SK-N-SH (cell line): ENCODE measurements at regions not wholly inside any gene's neighbourhood (a gene's known extent, or its start where the extent isn't known, plus 50 kb on each side); places are given as distances from the start of the nearest gene placed in this dataset.

Experiments used
- CTCF ChIA-PET: fragments of 300-600, 350-600 bp; formaldehyde crosslinking; extraction: SDS; loops from one replicate; lab custom pipeline; 2021; lab: Yijun Ruan, JAX
- POLR2A ChIA-PET: fragments of 350-600 bp; sonication (Branson Sonifier 250); formaldehyde crosslinking; extraction: SDS; loops from one replicate; lab custom pipeline; 2020; ENCODE audit warnings: antibody characterized with exemption, inconsistent platforms; lab: Yijun Ruan, JAX
- DNase-seq: peaks from one replicate; pipeline ENCODE4 v3.0.0; 2012
- H2AFZ ChIP-seq: fragments of 200-600 bp; sonication (generic); 2 replicates; pipeline ENCODE4 v1.8.1; 2016; ENCODE audit warnings: antibody characterized with exemption, mild to moderate bottlenecking, low read depth
- H3F3A ChIP-seq: fragments of 200-600 bp; sonication (generic); replicated peaks from 2 replicates; pipeline ENCODE3; 2016; ENCODE audit warnings: antibody characterized with exemption, mild to moderate bottlenecking; ENCODE audit not compliant: insufficient read depth
- H3K27ac ChIP-seq, 2 experiments: fragments of 200-500 bp in 1 of 2; fragments of 200-600 bp in 1 of 2; sonication (Bioruptor generic) in 1 of 2; sonication (generic), shearing (Covaris generic) in 1 of 2; 2 replicates each; pipeline versions ENCODE4 v1.5.1 to v1.6.1; 2014 to 2016; ENCODE audit warnings: low read depth in 2 of 2, inconsistent platforms in 1 of 2, low read length in 1 of 2, mild to moderate bottlenecking in 1 of 2, mixed read lengths in 1 of 2
- H3K27me3 ChIP-seq: fragments of 200-600 bp; sonication (generic), shearing (Covaris generic); 2 replicates; pipeline ENCODE4 v1.6.1; 2016; ENCODE audit warnings: mixed run types; ENCODE audit not compliant: insufficient read depth
- H3K36me3 ChIP-seq, 2 experiments: fragments of 200-500 bp in 1 of 2; fragments of 200-600 bp in 1 of 2; sonication (Bioruptor generic) in 1 of 2; sonication (generic) in 1 of 2; replicated peaks in 1 of 2; 2 replicates each; pipeline versions ENCODE3 to v1.5.1; 2014 to 2016; ENCODE audit warnings: low read length in 1 of 2, mild to moderate bottlenecking in 1 of 2; ENCODE audit not compliant: insufficient read depth in 2 of 2, control insufficient read depth in 1 of 2
- H3K4me1 ChIP-seq, 2 experiments: fragments of 200-500 bp in 1 of 2; fragments of 200-600 bp in 1 of 2; sonication (Bioruptor generic) in 1 of 2; sonication (generic), shearing (Covaris generic) in 1 of 2; 2 replicates each; pipeline versions ENCODE4 v1.5.1 to v1.6.1; 2014 to 2016; ENCODE audit warnings: low read depth in 1 of 2, low read length in 1 of 2, mixed run types in 1 of 2; ENCODE audit not compliant: insufficient read depth in 2 of 2, control insufficient read depth in 1 of 2
- H3K4me2 ChIP-seq: fragments of 200-600 bp; sonication (generic), shearing (Covaris generic); 2 replicates; pipeline ENCODE4 v1.6.1; 2017; ENCODE audit warnings: mixed run types
- H3K4me3 ChIP-seq, 2 experiments: fragments of 200-500 bp in 1 of 2; fragments of 200-600 bp in 1 of 2; sonication (Bioruptor generic) in 1 of 2; sonication (generic), shearing (Covaris generic) in 1 of 2; 2 replicates each; pipeline versions ENCODE4 v1.5.1 to v1.8.1; 2014 to 2016; ENCODE audit warnings: low read depth in 2 of 2, inconsistent platforms in 1 of 2, low read length in 1 of 2, mild to moderate bottlenecking in 1 of 2, mixed read lengths in 1 of 2, moderate library complexity in 1 of 2
- H3K79me2 ChIP-seq: fragments of 200-600 bp; sonication (generic); 2 replicates; pipeline ENCODE4 v1.8.1; 2017; ENCODE audit warnings: mild to moderate bottlenecking; ENCODE audit not compliant: insufficient read depth
- H3K9ac ChIP-seq: fragments of 200-600 bp; sonication (generic); 2 replicates; pipeline ENCODE4 v1.6.1; 2017; ENCODE audit warnings: mixed run types
- H3K9me2 ChIP-seq: fragments of 200-600 bp; sonication (generic); 2 replicates; pipeline ENCODE4 v1.6.1; 2017; ENCODE audit warnings: mixed run types
- H3K9me3 ChIP-seq: fragments of 200-600 bp; sonication (generic); 2 replicates; pipeline ENCODE4 v1.6.1; 2017; ENCODE audit warnings: mixed run types, mild to moderate bottlenecking, moderate library complexity
- H4K20me1 ChIP-seq: fragments of 200-600 bp; sonication (generic); 2 replicates; pipeline ENCODE4 v1.6.1; 2017; ENCODE audit warnings: mild to moderate bottlenecking, mixed run types; ENCODE audit not compliant: insufficient read depth
- EP300 ChIP-seq, 2 experiments: IDR thresholded peaks; 2 replicates each; pipeline versions ENCODE4 v1.4.0 to v1.6.1; 2012; ENCODE audit warnings: borderline replicate concordance in 1 of 2, low read depth in 1 of 2, low read length in 1 of 2
- FOSL2 ChIP-seq: IDR thresholded peaks from 2 replicates; pipeline ENCODE4 v1.4.0; 2012; ENCODE audit warnings: low read depth, mild to moderate bottlenecking, moderate library complexity, borderline replicate concordance
- FOXM1 ChIP-seq: IDR thresholded peaks from 2 replicates; pipeline ENCODE4 v1.4.0; 2012; ENCODE audit warnings: low read depth, mild to moderate bottlenecking
- GATA2 ChIP-seq: sonication (generic); formaldehyde crosslinking; IDR thresholded peaks from 2 replicates; pipeline ENCODE4 v1.5.0; 2020; ENCODE audit warnings: mild to moderate bottlenecking, missing genetic modification reagents
- JUND ChIP-seq: IDR thresholded peaks from 2 replicates; pipeline ENCODE4 v1.4.0; 2012
- MXI1 ChIP-seq: IDR thresholded peaks from 2 replicates; pipeline ENCODE4 v1.6.1; 2012; ENCODE audit warnings: mild to moderate bottlenecking, low read depth, low read length, improper control_type of control experiment
- NRF1 ChIP-seq: IDR thresholded peaks from 2 replicates; pipeline ENCODE4 v1.6.1; 2012; ENCODE audit warnings: low read depth, mild to moderate bottlenecking, low read length
- RXRA ChIP-seq: IDR thresholded peaks from 2 replicates; pipeline ENCODE4 v1.4.0; 2012; ENCODE audit warnings: low read depth, mild to moderate bottlenecking, borderline replicate concordance
- SIN3A ChIP-seq: IDR thresholded peaks from 2 replicates; pipeline ENCODE4 v1.6.1; 2012; ENCODE audit warnings: low read depth, mild to moderate bottlenecking, low read length, moderate library complexity, borderline replicate concordance
- SMC3 ChIP-seq: IDR thresholded peaks from 2 replicates; pipeline ENCODE4 v1.6.1; 2012; ENCODE audit warnings: low read depth, low read length, improper control_type of control experiment
- TCF12 ChIP-seq: IDR thresholded peaks from 2 replicates; pipeline ENCODE4 v1.4.0; 2012
- TEAD4 ChIP-seq: IDR thresholded peaks from 2 replicates; pipeline ENCODE4 v1.4.0; 2012; ENCODE audit warnings: mild to moderate bottlenecking, borderline replicate concordance; ENCODE audit not compliant: insufficient read depth
- WGBS: methylation state at CpG from one replicate; pipeline ENCODE4 v1.1.6; 2017; ENCODE audit warnings: low lambda C conversion rate; 5-methylcytosine and 5-hydroxymethylcytosine counted together
- TF ChIP-seq, protein P1 (sequence below): IDR thresholded peaks from 2 replicates; pipeline ENCODE4 v1.6.1; 2012; ENCODE audit warnings: mild to moderate bottlenecking, low read depth, low read length, moderate library complexity
- TF ChIP-seq, protein P2 (sequence below): IDR thresholded peaks from 2 replicates; pipeline ENCODE4 v1.4.0; 2012; ENCODE audit warnings: low read depth, borderline replicate concordance
- TF ChIP-seq, protein P3 (sequence below): IDR thresholded peaks from 2 replicates; pipeline ENCODE4; 2012
- TF ChIP-seq, protein P4 (sequence below): IDR thresholded peaks from 2 replicates; pipeline ENCODE4 v1.4.0; 2012; ENCODE audit warnings: low read depth, borderline replicate concordance

DNA sequence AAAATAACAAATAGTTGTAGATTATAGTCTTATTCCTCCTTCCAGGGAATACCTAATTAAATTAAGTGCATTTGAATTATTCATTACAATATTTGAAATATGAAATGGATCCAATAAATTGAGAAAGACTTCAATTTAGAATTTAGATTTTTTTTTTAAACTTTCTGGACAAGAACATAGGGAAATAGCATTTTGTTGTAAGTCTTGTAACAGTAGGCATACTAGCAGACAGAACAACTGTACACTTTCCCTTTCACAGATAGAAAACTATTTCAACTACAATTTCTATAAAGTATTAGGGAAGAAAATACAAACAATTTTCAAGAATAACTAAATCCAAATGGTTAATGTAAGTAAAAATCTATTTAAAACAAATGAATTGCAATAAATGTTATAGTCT, 577.5 kb downstream of the USP25 start (continued):
- TF ChIP-seq, protein P1, sequence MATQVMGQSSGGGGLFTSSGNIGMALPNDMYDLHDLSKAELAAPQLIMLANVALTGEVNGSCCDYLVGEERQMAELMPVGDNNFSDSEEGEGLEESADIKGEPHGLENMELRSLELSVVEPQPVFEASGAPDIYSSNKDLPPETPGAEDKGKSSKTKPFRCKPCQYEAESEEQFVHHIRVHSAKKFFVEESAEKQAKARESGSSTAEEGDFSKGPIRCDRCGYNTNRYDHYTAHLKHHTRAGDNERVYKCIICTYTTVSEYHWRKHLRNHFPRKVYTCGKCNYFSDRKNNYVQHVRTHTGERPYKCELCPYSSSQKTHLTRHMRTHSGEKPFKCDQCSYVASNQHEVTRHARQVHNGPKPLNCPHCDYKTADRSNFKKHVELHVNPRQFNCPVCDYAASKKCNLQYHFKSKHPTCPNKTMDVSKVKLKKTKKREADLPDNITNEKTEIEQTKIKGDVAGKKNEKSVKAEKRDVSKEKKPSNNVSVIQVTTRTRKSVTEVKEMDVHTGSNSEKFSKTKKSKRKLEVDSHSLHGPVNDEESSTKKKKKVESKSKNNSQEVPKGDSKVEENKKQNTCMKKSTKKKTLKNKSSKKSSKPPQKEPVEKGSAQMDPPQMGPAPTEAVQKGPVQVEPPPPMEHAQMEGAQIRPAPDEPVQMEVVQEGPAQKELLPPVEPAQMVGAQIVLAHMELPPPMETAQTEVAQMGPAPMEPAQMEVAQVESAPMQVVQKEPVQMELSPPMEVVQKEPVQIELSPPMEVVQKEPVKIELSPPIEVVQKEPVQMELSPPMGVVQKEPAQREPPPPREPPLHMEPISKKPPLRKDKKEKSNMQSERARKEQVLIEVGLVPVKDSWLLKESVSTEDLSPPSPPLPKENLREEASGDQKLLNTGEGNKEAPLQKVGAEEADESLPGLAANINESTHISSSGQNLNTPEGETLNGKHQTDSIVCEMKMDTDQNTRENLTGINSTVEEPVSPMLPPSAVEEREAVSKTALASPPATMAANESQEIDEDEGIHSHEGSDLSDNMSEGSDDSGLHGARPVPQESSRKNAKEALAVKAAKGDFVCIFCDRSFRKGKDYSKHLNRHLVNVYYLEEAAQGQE: no peak
- TF ChIP-seq RXRA (no peak), GATA2 (CRISPR knock-in tag) (no peak), FOXM1 (no peak), JUND (no peak), MXI1 (no peak), TCF12 (no peak), EP300 (IDR thresholded peaks at IDR 0.05; ENCODE audit: borderline replicate concordance in 1 of 2, low read depth in 1 of 2, low read length in 1 of 2) (no peak), NRF1 (no peak), TEAD4 (no peak)

DNA sequence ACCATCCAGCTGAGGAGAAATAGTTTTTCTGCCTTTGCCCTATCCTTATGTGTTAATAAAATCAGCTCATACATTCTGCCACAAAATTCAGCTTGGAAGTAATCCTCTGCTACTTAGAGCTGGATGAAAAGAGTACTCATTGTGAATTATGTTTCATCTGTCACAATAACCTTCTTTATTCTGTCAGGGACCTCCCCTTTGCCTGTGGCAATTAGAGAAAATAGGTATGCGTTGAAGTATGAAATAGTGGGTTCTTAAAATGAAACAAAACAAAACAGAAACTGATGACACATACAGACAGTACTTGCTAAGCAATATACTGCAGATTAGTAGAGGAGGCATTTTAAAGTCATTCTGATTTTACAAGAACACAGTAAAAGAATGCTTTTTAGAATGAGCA, 578.5 kb downstream of the USP25 start:
- no peak for TF ChIP-seq FOSL2
- H3K4me1 ChIP-seq: no peaks in the 10 kb centered on the region; a peak in 1 of 4 replicates
- WGBS: 68% methylated on average over 1 of the region's 1 CpG
- H3K79me2 ChIP-seq: no peaks in the 10 kb centered on the region
- no peaks in the 10 kb centered on the region for H4K20me1 ChIP-seq
- no peak overlapping the region for H3K9ac ChIP-seq
- H3K9me3 ChIP-seq: no peaks in the 10 kb centered on the region
- H2AFZ ChIP-seq: no peak overlapping the region
- no peaks in the 10 kb centered on the region for H3K27me3 ChIP-seq
- H3F3A ChIP-seq: no peaks in the 10 kb centered on the region
- ChIA-PET CTCF (interaction anchor here (0.6 to 1.7 kb wide), 3 partner anchors 10 to 33 kb away, joined by 3 to 7 read pairs (median 4); no protein-coding TSS in a partner anchor), POLR2A (no interaction called here)
- H3K4me2 ChIP-seq: no peak overlapping the region
- no peak overlapping the region for H3K27ac ChIP-seq
- no peak for DNase-seq
- no peaks in the 10 kb centered on the region for H3K36me3 ChIP-seq
- H3K4me3 ChIP-seq: no peak overlapping the region
- H3K9me2 ChIP-seq: no peaks in the 10 kb centered on the region

DNA sequence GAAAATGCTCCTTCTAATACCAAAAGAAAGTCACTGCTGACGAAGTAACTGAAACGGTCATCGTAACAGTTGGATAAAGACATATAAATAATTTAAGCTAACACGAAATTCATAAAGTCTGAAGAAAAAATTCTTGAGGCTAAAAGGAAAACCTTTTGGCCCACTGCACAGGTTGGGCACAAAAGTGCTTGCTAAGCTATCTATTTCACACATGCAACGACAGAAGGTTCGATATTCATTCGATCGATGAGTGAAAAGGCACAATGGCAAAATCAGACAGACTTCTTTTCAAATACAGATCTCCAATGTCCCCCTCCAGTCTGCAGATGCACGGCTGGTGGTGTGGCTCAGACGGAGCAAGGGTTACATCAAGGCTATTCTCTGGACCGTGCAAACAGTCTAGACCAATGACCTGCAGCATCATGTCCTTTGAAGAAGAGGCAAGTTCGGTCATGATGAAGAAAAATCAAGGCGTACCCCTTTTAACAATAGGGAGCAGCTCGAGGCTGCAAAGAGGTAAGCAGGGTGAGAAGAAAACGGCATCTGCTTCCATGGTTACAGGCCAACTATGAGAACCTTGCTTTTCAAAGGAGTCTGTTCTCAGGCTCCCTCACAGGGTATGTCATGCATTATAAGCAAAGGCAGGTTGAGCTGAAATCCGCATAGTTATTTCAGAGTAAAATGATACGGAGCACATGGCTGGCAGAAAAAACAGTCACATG, 579.6 kb downstream of the USP25 start:
- ChIA-PET CTCF (interaction anchor here (1.2 to 1.7 kb wide), 2 partner anchors 11 to 20 kb away, joined by 4 to 7 read pairs; no protein-coding TSS in a partner anchor), POLR2A (no interaction called here)
- DNase-seq: no peak
- no peak overlapping the region for H2AFZ ChIP-seq
- H3K27ac ChIP-seq: no peak overlapping the region
- no peaks in the 10 kb centered on the region for H3K9me3 ChIP-seq
- no peaks in the 10 kb centered on the region for H4K20me1 ChIP-seq
- no peaks in the 10 kb centered on the region for H3F3A ChIP-seq
- 74% methylated on average over 17 of the region's 17 CpGs for WGBS
- no peaks in the 10 kb centered on the region for H3K9me2 ChIP-seq
- H3K36me3 ChIP-seq: no peaks in the 10 kb centered on the region
- H3K9ac ChIP-seq: no peak overlapping the region
- no peaks in the 10 kb centered on the region for H3K79me2 ChIP-seq
- no peaks in the 10 kb centered on the region; a peak in 1 of 4 replicates for H3K4me1 ChIP-seq
- no peak overlapping the region for H3K4me2 ChIP-seq
- H3K4me3 ChIP-seq: no peak overlapping the region
- no peaks in the 10 kb centered on the region for H3K27me3 ChIP-seq
- TF ChIP-seq GATA2 (CRISPR knock-in tag) (no peak), SMC3 (no peak), SIN3A (no peak)
- TF ChIP-seq, protein P2, sequence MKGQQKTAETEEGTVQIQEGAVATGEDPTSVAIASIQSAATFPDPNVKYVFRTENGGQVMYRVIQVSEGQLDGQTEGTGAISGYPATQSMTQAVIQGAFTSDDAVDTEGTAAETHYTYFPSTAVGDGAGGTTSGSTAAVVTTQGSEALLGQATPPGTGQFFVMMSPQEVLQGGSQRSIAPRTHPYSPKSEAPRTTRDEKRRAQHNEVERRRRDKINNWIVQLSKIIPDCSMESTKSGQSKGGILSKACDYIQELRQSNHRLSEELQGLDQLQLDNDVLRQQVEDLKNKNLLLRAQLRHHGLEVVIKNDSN: no peak
- TF ChIP-seq, protein P3, sequence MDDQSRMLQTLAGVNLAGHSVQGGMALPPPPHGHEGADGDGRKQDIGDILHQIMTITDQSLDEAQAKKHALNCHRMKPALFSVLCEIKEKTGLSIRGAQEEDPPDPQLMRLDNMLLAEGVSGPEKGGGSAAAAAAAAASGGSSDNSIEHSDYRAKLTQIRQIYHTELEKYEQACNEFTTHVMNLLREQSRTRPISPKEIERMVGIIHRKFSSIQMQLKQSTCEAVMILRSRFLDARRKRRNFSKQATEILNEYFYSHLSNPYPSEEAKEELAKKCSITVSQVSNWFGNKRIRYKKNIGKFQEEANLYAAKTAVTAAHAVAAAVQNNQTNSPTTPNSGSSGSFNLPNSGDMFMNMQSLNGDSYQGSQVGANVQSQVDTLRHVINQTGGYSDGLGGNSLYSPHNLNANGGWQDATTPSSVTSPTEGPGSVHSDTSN: no peak
- TF ChIP-seq, protein P4, sequence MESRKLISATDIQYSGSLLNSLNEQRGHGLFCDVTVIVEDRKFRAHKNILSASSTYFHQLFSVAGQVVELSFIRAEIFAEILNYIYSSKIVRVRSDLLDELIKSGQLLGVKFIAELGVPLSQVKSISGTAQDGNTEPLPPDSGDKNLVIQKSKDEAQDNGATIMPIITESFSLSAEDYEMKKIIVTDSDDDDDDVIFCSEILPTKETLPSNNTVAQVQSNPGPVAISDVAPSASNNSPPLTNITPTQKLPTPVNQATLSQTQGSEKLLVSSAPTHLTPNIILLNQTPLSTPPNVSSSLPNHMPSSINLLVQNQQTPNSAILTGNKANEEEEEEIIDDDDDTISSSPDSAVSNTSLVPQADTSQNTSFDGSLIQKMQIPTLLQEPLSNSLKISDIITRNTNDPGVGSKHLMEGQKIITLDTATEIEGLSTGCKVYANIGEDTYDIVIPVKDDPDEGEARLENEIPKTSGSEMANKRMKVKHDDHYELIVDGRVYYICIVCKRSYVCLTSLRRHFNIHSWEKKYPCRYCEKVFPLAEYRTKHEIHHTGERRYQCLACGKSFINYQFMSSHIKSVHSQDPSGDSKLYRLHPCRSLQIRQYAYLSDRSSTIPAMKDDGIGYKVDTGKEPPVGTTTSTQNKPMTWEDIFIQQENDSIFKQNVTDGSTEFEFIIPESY: no peak
